B cell (primary cell): ENCODE measurements at regions not wholly inside any gene's neighbourhood (a gene's known extent, or its start where the extent isn't known, plus 50 kb on each side); places are given as distances from the start of the nearest gene placed in this dataset.

Experiments used
- CTCF ChIP-seq: fragments of 200-600 bp; IDR thresholded peaks from one replicate; pipeline ENCODE4 v1.8.0; 2022; ENCODE audit warnings: antibody characterized with exemption, mild to moderate bottlenecking
- EZH2 ChIP-seq: IDR thresholded peaks from 2 replicates; pipeline ENCODE4 v1.6.1; 2012; ENCODE audit warnings: borderline replicate concordance, low read depth, mild to moderate bottlenecking, moderate library complexity, low read length; ENCODE audit not compliant: insufficient read depth, poor library complexity, severe bottlenecking

DNA sequence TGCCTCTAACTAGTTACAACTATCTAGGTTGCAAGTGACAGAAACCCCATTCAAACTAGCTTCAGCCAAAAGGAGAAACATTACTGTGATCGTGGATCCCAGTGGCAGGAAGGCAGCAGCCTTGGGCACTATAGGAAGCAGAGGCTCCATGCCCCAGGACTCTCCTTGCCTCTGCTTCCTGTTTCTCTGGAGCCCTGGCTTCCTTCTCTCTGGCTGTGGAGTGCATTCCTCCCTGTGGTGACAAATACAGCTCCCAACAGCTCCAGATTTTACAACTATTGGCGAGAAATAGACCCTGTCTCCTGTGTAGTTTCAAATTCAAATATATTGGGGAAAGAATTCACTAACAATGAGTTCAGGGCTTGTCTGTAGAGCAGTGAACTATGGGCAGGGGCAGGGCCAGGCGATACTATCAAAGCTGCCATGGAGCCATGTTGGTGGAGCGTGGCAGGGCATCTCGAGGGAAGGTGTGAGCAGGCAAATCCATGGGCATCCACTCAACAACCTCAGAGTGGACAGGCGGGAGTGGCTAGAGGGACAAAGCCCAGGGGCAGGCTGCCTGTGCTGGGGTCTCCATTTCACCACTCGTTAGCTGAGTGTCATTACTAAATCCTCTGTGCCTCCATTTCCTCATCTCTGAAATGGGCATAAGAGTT, 189.5 kb downstream of the ERCC6L2 start:
- TF ChIP-seq CTCF (no peak), EZH2 (no peak)
